Tibial nerve (tissue), 3 donors: ENCODE measurements at regions not wholly inside any gene's neighbourhood (a gene's known extent, or its start where the extent isn't known, plus 50 kb on each side); places are given as distances from the start of the nearest gene placed in this dataset.
A peak's percentile ranks its signal among the peaks of the same experiment; 100 is the strongest.

ENCODE experiments used
- POLR2A ChIP-seq, 2 donors: fragments of 450-650 bp; IDR thresholded peaks; one replicate each; pipeline ENCODE4 v1.6.1; 2017; ENCODE audit warnings: antibody characterized with exemption in 2 of 2, mild to moderate bottlenecking in 2 of 2, moderate library complexity in 2 of 2
- TF ChIP-seq, protein P1 (sequence below), 5 experiments: fragments of 200-600 bp in 3 of 5; fragments of 450-650 bp in 2 of 5; sonication (generic) in 3 of 5; IDR thresholded peaks; one replicate each; pipeline ENCODE4 v1.5.1; 2016 to 2019; ENCODE audit warnings: antibody characterized with exemption in 5 of 5, mild to moderate bottlenecking in 3 of 5, moderate library complexity in 2 of 5

DNA sequence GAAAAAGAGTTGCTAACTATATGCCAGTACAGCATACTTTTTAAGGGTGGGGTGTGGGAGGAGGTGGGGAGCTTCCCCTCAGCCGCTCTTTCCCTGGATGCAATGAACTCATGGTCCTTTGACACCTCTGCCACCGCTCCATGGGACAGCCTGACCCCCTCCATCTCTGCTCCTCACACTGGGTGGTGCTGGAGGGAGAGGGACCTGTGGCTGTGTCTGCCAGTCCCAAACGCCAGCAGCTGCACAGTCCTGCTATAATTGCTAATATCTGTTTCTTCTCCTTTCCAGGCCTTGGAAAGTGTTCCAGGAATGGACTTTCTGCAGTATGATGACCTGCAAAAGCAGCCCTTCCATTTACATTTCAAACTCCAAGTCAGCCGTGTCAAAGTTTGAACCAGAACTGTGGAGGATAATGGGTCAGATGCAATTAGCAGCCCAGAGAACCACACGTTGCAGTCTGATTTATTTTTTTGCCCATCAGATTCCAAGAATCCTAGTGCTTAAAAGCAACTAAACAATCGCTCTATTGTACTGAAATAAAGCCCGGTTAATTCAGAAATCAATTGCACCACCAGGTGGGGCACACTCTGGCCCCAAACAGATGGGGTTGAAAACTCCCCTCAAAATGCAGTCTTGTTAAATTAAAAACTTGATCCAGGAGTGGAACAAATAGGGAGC, 160.7 kb upstream of the LMO4 start:
- no peak for TF ChIP-seq POLR2A (IDR thresholded peaks at IDR 0.05)
- TF ChIP-seq, protein P1, sequence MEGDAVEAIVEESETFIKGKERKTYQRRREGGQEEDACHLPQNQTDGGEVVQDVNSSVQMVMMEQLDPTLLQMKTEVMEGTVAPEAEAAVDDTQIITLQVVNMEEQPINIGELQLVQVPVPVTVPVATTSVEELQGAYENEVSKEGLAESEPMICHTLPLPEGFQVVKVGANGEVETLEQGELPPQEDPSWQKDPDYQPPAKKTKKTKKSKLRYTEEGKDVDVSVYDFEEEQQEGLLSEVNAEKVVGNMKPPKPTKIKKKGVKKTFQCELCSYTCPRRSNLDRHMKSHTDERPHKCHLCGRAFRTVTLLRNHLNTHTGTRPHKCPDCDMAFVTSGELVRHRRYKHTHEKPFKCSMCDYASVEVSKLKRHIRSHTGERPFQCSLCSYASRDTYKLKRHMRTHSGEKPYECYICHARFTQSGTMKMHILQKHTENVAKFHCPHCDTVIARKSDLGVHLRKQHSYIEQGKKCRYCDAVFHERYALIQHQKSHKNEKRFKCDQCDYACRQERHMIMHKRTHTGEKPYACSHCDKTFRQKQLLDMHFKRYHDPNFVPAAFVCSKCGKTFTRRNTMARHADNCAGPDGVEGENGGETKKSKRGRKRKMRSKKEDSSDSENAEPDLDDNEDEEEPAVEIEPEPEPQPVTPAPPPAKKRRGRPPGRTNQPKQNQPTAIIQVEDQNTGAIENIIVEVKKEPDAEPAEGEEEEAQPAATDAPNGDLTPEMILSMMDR (IDR thresholded peaks at IDR 0.05), result peak in 1 of 5 experiments; percentile 29
